Loucy (cell line): ENCODE measurements at regions not wholly inside any gene's neighbourhood (a gene's known extent, or its start where the extent isn't known, plus 50 kb on each side); places are given as distances from the start of the nearest gene placed in this dataset.
"Not testable (repeated sequence)": the region's sequence is repeated elsewhere in the genome, so short reads cannot be mapped to it uniquely, and the experiment has no call there.

Experiments
- H2AFZ ChIP-seq: fragments of 200-600 bp; sonication (generic); 2 replicates; pipeline ENCODE4 v1.6.0; 2016; ENCODE audit warnings: antibody characterized with exemption, mild to moderate bottlenecking, low read length, moderate library complexity
- H3F3A ChIP-seq: fragments of 200-600 bp; 2 replicates; pipeline ENCODE4 v1.6.0; 2016; ENCODE audit warnings: antibody characterized with exemption, low read depth, mild to moderate bottlenecking
- H3K27me3 ChIP-seq: fragments of 200-600 bp; sonication (generic); 2 replicates; pipeline ENCODE4 v1.6.1; 2014; ENCODE audit warnings: low read length, mild to moderate bottlenecking; ENCODE audit not compliant: insufficient read depth, poor library complexity, severe bottlenecking
- H3K36me3 ChIP-seq: fragments of 200-600 bp; sonication (generic); 2 replicates; pipeline ENCODE4 v1.6.1; 2016; ENCODE audit warnings: low read length; ENCODE audit not compliant: insufficient read depth
- H3K4me1 ChIP-seq: fragments of 200-600 bp; sonication (generic); 2 replicates; pipeline ENCODE4 v1.5.1; 2014; ENCODE audit warnings: low read length, mild to moderate bottlenecking; ENCODE audit not compliant: insufficient read depth, poor library complexity, severe bottlenecking
- H3K4me2 ChIP-seq: fragments of 200-600 bp; sonication (generic); 2 replicates; pipeline ENCODE4 v1.6.0; 2014; ENCODE audit warnings: antibody characterized with exemption, low read length, low read depth, mild to moderate bottlenecking; ENCODE audit not compliant: poor library complexity, severe bottlenecking
- H3K4me3 ChIP-seq: fragments of 200-600 bp; sonication (generic); 2 replicates; pipeline ENCODE4 v1.5.1; 2014; ENCODE audit warnings: low read length, mild to moderate bottlenecking, mixed read lengths; ENCODE audit not compliant: poor library complexity, severe bottlenecking
- H3K79me2 ChIP-seq: fragments of 200-600 bp; sonication (generic); 2 replicates; pipeline ENCODE4 v1.6.1; 2014; ENCODE audit warnings: low read length; ENCODE audit not compliant: insufficient read depth
- H3K9ac ChIP-seq: fragments of 200-600 bp; sonication (generic); 2 replicates; pipeline ENCODE4 v1.6.0; 2014; ENCODE audit warnings: mild to moderate bottlenecking, low read depth, low read length, moderate library complexity; ENCODE audit not compliant: poor library complexity, severe bottlenecking
- H3K9me2 ChIP-seq: fragments of 200-600 bp; sonication (generic); replicated peaks from 2 replicates; pipeline ENCODE4 v1.6.1; 2016; ENCODE audit warnings: low read depth, low read length, mixed read lengths
- H3K9me3 ChIP-seq: fragments of 200-600 bp; sonication (generic); 2 replicates; pipeline ENCODE4 v1.6.1; 2014; ENCODE audit warnings: mild to moderate bottlenecking, antibody characterized with exemption, low read length, low read depth; ENCODE audit not compliant: insufficient read depth
- H4K20me1 ChIP-seq: fragments of 200-600 bp; sonication (generic); 2 replicates; pipeline ENCODE4 v1.6.0; 2014; ENCODE audit warnings: antibody characterized with exemption, low read length, mild to moderate bottlenecking; ENCODE audit not compliant: insufficient read depth, poor library complexity, severe bottlenecking
- EZH2phosphoT487 ChIP-seq: fragments of 200-600 bp; IDR thresholded peaks from 2 replicates; pipeline ENCODE4 v1.6.1; 2018; ENCODE audit warnings: antibody characterized with exemption, mild to moderate bottlenecking, moderate library complexity, borderline replicate concordance
- TF ChIP-seq, protein P1 (sequence below): fragments of 200-600 bp; sonication (generic); conservative IDR thresholded peaks from 2 replicates; pipeline ENCODE4 v1.5.1; 2014; ENCODE audit warnings: mild to moderate bottlenecking, antibody characterized with exemption, low read length

DNA sequence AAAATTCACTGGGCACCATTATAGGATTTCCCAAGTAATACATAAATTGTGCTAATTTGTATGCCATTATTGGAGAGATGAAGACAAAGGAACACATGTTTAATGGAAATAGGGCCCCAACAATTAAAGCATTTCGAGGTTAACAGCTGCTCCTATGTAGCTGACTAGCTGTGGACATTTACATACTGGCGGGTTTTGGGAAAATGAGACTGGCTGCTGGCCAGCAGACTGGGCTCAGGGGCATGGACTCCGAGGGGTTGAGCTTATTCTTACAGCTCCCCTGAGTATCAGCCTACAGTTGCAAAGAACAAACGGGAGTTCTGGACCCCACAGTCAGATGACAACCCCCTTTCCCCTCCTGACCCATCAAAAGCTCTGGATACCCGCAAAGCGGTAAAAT lies 91.9 kb upstream of the MYO3A start:
- H3K79me2 ChIP-seq = no peaks in the 10 kb centered on the region
- TF ChIP-seq, protein P1, sequence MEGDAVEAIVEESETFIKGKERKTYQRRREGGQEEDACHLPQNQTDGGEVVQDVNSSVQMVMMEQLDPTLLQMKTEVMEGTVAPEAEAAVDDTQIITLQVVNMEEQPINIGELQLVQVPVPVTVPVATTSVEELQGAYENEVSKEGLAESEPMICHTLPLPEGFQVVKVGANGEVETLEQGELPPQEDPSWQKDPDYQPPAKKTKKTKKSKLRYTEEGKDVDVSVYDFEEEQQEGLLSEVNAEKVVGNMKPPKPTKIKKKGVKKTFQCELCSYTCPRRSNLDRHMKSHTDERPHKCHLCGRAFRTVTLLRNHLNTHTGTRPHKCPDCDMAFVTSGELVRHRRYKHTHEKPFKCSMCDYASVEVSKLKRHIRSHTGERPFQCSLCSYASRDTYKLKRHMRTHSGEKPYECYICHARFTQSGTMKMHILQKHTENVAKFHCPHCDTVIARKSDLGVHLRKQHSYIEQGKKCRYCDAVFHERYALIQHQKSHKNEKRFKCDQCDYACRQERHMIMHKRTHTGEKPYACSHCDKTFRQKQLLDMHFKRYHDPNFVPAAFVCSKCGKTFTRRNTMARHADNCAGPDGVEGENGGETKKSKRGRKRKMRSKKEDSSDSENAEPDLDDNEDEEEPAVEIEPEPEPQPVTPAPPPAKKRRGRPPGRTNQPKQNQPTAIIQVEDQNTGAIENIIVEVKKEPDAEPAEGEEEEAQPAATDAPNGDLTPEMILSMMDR = no peak
- no peak for TF ChIP-seq EZH2phosphoT487
- H4K20me1 ChIP-seq = no peaks in the 10 kb centered on the region
- H3K36me3 ChIP-seq = no peaks in the 10 kb centered on the region
- no peak overlapping the region for H3K9ac ChIP-seq
- H3F3A ChIP-seq = no peaks in the 10 kb centered on the region
- H3K9me3 ChIP-seq = no peaks in the 10 kb centered on the region
- no peak overlapping the region for H3K4me2 ChIP-seq
- H3K9me2 ChIP-seq = no peaks in the 10 kb centered on the region
- no peaks in the 10 kb centered on the region for H3K4me1 ChIP-seq
- no peak overlapping the region for H2AFZ ChIP-seq
- H3K27me3 ChIP-seq = no peaks in the 10 kb centered on the region
- H3K4me3 ChIP-seq = no peak overlapping the region

- TF ChIP-seq, protein P1 = no peak
- no peak for TF ChIP-seq EZH2phosphoT487
- H3F3A ChIP-seq = no peaks in the 10 kb centered on the region
These were observed 90.4 kb upstream of the MYO3A start for GRCh38 chr10:25843551-25844170.

DNA sequence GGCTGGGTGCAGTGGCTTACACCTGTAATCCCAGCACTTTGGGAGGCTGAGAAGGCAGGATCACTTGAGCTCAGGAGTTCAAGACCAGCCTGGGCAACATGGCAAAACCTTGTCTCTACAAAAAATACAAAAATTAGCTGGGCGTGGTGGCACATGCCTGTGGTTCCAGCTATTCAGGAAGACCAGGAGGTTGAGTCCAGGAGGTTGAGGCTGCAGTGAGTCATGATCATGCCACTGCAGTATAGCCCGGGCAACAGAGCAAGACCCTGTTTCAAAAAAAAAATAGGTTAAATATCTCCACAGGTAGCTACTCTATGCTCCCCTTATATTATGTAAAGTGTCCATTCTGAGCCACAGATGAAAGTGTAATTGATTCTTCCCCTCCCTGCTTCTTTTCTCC lies 89.3 kb upstream of the MYO3A start:
- not testable (repeated sequence) for H2AFZ ChIP-seq

More at GRCh38 chr10:25843551-25844170, 90.4 kb upstream of the MYO3A start:
- Histone ChIP-seq H2AFZ (no peak overlapping the region), H3K36me3 (no peaks in the 10 kb centered on the region), H3K9ac (no peak overlapping the region), H4K20me1 (no peaks in the 10 kb centered on the region), H3K79me2 (no peaks in the 10 kb centered on the region), H3K4me2 (no peak overlapping the region), H3K9me2 (no peaks in the 10 kb centered on the region), H3K27me3 (no peaks in the 10 kb centered on the region), H3K4me3 (no peak overlapping the region), H3K9me3 (no peaks in the 10 kb centered on the region), H3K4me1 (no peaks in the 10 kb centered on the region)

DNA sequence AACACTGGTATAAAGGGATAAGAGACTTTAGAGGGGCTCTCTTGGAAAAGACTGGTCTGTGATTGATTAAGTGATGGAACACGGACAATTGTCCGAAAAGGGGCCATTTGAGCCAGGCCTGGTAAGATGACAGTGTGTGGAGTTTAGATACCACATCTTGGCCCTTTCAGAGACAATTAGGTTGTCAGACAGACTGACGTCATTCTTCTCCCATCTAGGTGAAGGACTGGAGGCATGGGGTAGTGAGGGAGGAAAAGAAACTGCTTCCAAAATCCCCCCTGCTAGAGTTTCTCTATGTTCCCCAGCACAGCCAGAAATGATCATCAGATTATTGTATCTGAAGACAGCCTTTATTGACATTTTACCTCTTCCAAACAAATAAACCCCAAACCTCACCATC lies 84.8 kb upstream of the MYO3A start:
- Histone ChIP-seq H3K79me2 (no peaks in the 10 kb centered on the region), H3K4me3 (no peak overlapping the region), H3K4me2 (no peak overlapping the region), H4K20me1 (no peaks in the 10 kb centered on the region), H3K9me3 (no peaks in the 10 kb centered on the region), H3K4me1 (no peaks in the 10 kb centered on the region), H3K36me3 (no peaks in the 10 kb centered on the region), H3K27me3 (no peaks in the 10 kb centered on the region), H2AFZ (no peak overlapping the region), H3K9me2 (no peaks in the 10 kb centered on the region), H3K9ac (no peak overlapping the region), H3F3A (no peaks in the 10 kb centered on the region)
- TF ChIP-seq EZH2phosphoT487 = no peak
- TF ChIP-seq, protein P1 = no peak

More for the DNA sequence above, 89.3 kb upstream of the MYO3A start:
- not testable (repeated sequence) for H3K4me3 ChIP-seq, H3K4me2 ChIP-seq, H3K9me3 ChIP-seq, H3K9ac ChIP-seq, H3K9me2 ChIP-seq, H3K4me1 ChIP-seq, H3K27me3 ChIP-seq, H3K36me3 ChIP-seq, H3K79me2 ChIP-seq, H3F3A ChIP-seq, H4K20me1 ChIP-seq
